GM12892 (cell line): ENCODE measurements at regions not wholly inside any gene's neighbourhood (a gene's known extent, or its start where the extent isn't known, plus 50 kb on each side); places are given as distances from the start of the nearest gene placed in this dataset.

ENCODE experiments used
- POLR2A ChIP-seq: IDR thresholded peaks from 2 replicates; pipeline ENCODE4 v1.6.1; 2011; ENCODE audit warnings: low read depth, low read length, control low read depth
- POLR2AphosphoS5 ChIP-seq: IDR thresholded peaks from 2 replicates; pipeline ENCODE4 v1.6.1; 2011; ENCODE audit warnings: low read depth, low read length, control low read depth
- TAF1 ChIP-seq: IDR thresholded peaks from 2 replicates; pipeline ENCODE4 v1.6.1; 2011; ENCODE audit warnings: low read depth, mild to moderate bottlenecking, control low read depth, low read length, borderline replicate concordance

DNA sequence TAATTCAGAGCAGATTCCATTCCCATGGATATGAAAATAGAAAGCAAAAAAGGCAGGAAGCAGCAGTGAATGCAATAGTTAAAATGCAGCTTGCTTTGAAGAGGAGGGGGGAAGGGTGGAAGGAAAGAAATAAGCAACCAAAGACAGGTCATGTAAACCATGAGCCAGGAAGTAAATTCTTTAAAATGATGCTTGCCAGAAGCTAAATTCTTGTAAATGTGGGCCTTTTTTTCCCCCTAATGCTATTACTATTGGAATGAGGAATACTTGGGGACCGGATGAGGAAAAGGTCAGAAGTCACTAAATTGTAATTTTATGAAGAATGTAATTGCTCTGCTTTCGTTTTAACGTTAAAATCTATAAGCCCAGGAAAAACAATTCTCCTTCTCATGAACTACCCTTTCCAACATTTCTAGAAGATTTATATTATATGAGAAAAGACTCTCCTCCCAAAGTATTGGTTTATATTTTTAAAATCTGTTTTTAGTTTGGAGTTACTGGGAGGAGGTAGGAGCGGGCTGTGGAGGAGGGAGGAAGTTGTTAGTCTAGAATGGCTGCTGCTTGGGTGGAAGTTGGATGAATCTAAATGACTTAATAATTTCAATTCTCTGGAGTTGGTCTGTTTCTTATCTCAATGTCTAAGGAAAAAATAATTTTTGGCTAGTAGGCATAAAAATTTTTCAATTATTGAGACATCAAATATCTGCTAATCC is 77.6 kb upstream of the PCDH18 start:
- TF ChIP-seq POLR2A = no peak
- no peak for TF ChIP-seq POLR2AphosphoS5
- no peak for TF ChIP-seq TAF1
